ENCODE measurements at regions not wholly inside any gene's neighbourhood (a gene's known extent, or its start where the extent isn't known, plus 50 kb on each side); places are given as distances from the start of the nearest gene placed in this dataset.
"Not testable (repeated sequence)": the region's sequence is repeated elsewhere in the genome, so short reads cannot be mapped to it uniquely, and the experiment has no call there.

GRCh38 chr4:81375745-81376144, 96.0 kb downstream of the RASGEF1B start:
- no peak for DNase-seq (ENCODE audit: low spot score)

- no peak for DNase-seq (ENCODE audit: low spot score)
Observed at GRCh38 chr4:81369886-81370285, 101.8 kb downstream of the RASGEF1B start.

- no peak for DNase-seq (ENCODE audit: low spot score)
Observed at GRCh38 chr4:81366779-81367178, 104.9 kb downstream of the RASGEF1B start.

GRCh38 chr4:81360737-81361136, 111.0 kb downstream of the RASGEF1B start:
- DNase-seq (ENCODE audit: low spot score), result no peak

GRCh38 chr4:81359207-81359606, 112.5 kb downstream of the RASGEF1B start:
- DNase-seq (ENCODE audit: low spot score), result no peak

- DNase-seq (ENCODE audit: low spot score), result no peak
Observed at GRCh38 chr4:81358154-81358553, 113.6 kb downstream of the RASGEF1B start.

- DNase-seq (ENCODE audit: low spot score), result no peak
Observed at GRCh38 chr4:81356621-81357020, 115.1 kb downstream of the RASGEF1B start.

GRCh38 chr4:81355136-81355535, 116.6 kb downstream of the RASGEF1B start:
- no peak for DNase-seq (ENCODE audit: low spot score)

- no peak for DNase-seq (ENCODE audit: low spot score)
Observed at GRCh38 chr4:81353861-81354260, 117.8 kb downstream of the RASGEF1B start.

GRCh38 chr4:81352446-81352835, 119.3 kb downstream of the RASGEF1B start:
- DNase-seq (ENCODE audit: low spot score), result no peak

- DNase-seq (ENCODE audit: low spot score), result peak; percentile 63
Observed at GRCh38 chr4:81351654-81352445, 119.9 kb downstream of the RASGEF1B start.

GRCh38 chr4:81350040-81350439, 121.7 kb downstream of the RASGEF1B start:
- no peak for DNase-seq (ENCODE audit: low spot score)

- DNase-seq (ENCODE audit: low spot score), result no peak
Observed at GRCh38 chr4:81348778-81349094, 123.0 kb downstream of the RASGEF1B start.

GRCh38 chr4:81348086-81348777, 123.5 kb downstream of the RASGEF1B start:
- DNase-seq (ENCODE audit: low spot score), result no peak

- DNase-seq (ENCODE audit: low spot score), result no peak
Observed at GRCh38 chr4:81346719-81347118, 125.0 kb downstream of the RASGEF1B start.

- no peak for DNase-seq (ENCODE audit: low spot score)
Observed at GRCh38 chr4:81343536-81343935, 128.2 kb downstream of the RASGEF1B start.

GRCh38 chr4:81343046-81343445, 128.0 kb upstream of the PRKG2 start:
- DNase-seq (ENCODE audit: low spot score), result no peak

- no peak for DNase-seq (ENCODE audit: low spot score)
Observed at GRCh38 chr4:81337211-81337610, 122.2 kb upstream of the PRKG2 start.

- no peak for DNase-seq (ENCODE audit: low spot score)
Observed at GRCh38 chr4:81335122-81335912, 120.3 kb upstream of the PRKG2 start.

- DNase-seq (ENCODE audit: low spot score), result no peak
Observed at GRCh38 chr4:81330018-81330417, 115.0 kb upstream of the PRKG2 start.

GRCh38 chr4:81326581-81326980, 111.6 kb upstream of the PRKG2 start:
- no peak for DNase-seq (ENCODE audit: low spot score)

GRCh38 chr4:81324594-81324993, 109.6 kb upstream of the PRKG2 start:
- not testable (repeated sequence) for DNase-seq (ENCODE audit: low spot score)

- DNase-seq (ENCODE audit: low spot score), result no peak
Observed at GRCh38 chr4:81319657-81320056, 104.6 kb upstream of the PRKG2 start.

Measured in activated CD4-positive, alpha-beta T cell treated with anti-CD3 and anti-CD28 coated beads, Interleukin-2, Interleukin-4, amounts not matched to agents 100 ng/mL and 50 ng/mL, durations not matched to agents 16 hours and 8 hours (primary cell).